ENCODE measurements at regions not wholly inside any gene's neighbourhood (a gene's known extent, or its start where the extent isn't known, plus 50 kb on each side); places are given as distances from the start of the nearest gene placed in this dataset.

DNA sequence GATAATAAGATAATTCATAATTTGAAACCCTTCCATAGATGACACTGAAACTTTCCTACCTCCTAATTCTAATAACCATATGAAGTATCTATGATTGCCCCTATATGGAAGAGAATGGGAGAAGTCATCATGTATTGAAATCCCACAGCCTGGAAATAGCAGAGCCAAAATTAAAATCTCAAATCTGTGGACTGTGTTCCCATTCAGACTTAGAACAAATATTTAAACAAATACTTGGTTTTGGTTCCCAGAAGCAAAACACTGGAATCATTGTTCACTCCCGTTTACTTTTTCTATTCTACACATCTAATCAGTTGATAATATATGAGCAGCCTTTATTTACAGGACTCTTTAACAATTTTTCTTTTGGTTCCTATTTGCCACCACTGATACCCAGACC lies 92.6 kb upstream of the PTPRD start:
- TF ChIP-seq EZH2phosphoT487 (IDR thresholded peaks at IDR 0.05; ENCODE audit: insufficient read depth, low read depth) (no peak), EZH2 (IDR thresholded peaks at IDR 0.05; ENCODE audit: insufficient read depth, poor library complexity, severe bottlenecking) (no peak)

Measured in GM23248 (cell line).